Central memory CD8-positive, alpha-beta T cell (primary cell): ENCODE measurements at regions not wholly inside any gene's neighbourhood (a gene's known extent, or its start where the extent isn't known, plus 50 kb on each side); places are given as distances from the start of the nearest gene placed in this dataset.
"Not testable (repeated sequence)": the region's sequence is repeated elsewhere in the genome, so short reads cannot be mapped to it uniquely, and the experiment has no call there.

Experiments
- ATAC-seq: fragments of 150-1000 bp; cut with Tn5 transposase; replicated peaks from 2 replicates; pipeline ENCODE4 v1.10.0; 2022; ENCODE audit warnings: mild to moderate bottlenecking, moderate FRiP score, moderate number of reproducible peaks; ENCODE audit not compliant: poor library complexity, severe bottlenecking; ENCODE audit errors: extremely low read depth
- DNase-seq, 2 donors: peaks; one replicate each; pipeline ENCODE4 v3.0.0; 2021; ENCODE audit warnings: low spot score in 2 of 2
- H3K27ac Mint-ChIP-seq: one replicate; pipeline ENCODE4 v1.8.0; 2022; ENCODE audit warnings: low read depth, mild to moderate bottlenecking, moderate library complexity, mixed read lengths
- H3K27me3 Mint-ChIP-seq: one replicate; pipeline ENCODE4 v1.8.0; 2022; ENCODE audit warnings: mixed read lengths
- H3K36me3 Mint-ChIP-seq: one replicate; pipeline ENCODE4 v1.8.0; 2022; ENCODE audit warnings: mild to moderate bottlenecking, moderate library complexity, mixed read lengths; ENCODE audit not compliant: insufficient read depth
- H3K4me1 Mint-ChIP-seq: one replicate; pipeline ENCODE4 v1.8.0; 2022; ENCODE audit warnings: mixed read lengths
- H3K4me3 Mint-ChIP-seq: one replicate; pipeline ENCODE4 v1.8.0; 2022; ENCODE audit warnings: mild to moderate bottlenecking, moderate library complexity, mixed read lengths
- H3K9me3 Mint-ChIP-seq: one replicate; pipeline ENCODE4 v1.8.0; 2022; ENCODE audit warnings: mixed read lengths

DNA sequence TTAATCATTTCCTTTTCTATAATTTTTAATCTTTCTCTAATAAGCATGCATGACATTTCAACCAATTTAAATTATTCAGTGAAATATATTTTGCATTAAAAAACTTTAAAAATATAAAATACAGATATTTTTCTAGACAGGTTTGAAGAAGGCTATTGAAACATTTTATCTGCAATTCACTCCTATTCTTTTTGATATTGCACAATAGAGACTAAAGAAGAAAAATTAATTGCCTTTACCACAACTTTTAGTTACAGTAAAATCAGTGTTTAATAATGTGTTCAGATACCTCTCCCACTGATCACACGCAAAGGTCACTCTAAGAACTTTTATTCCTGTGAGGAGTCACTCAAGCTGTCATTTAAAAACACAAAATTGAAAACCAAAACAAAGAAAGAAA, 1416.7 kb downstream of the FSCB start:
- H3K4me1 Mint-ChIP-seq: no peaks in the 10 kb centered on the region
- H3K27ac Mint-ChIP-seq: no peak overlapping the region
- H3K9me3 Mint-ChIP-seq: peaks cover 17% of the 10 kb centered on the region
- no peak for DNase-seq
- no peak overlapping the region for H3K4me3 Mint-ChIP-seq
- no peaks in the 10 kb centered on the region for H3K27me3 Mint-ChIP-seq
- no peak for ATAC-seq
- no peaks in the 10 kb centered on the region for H3K36me3 Mint-ChIP-seq

DNA sequence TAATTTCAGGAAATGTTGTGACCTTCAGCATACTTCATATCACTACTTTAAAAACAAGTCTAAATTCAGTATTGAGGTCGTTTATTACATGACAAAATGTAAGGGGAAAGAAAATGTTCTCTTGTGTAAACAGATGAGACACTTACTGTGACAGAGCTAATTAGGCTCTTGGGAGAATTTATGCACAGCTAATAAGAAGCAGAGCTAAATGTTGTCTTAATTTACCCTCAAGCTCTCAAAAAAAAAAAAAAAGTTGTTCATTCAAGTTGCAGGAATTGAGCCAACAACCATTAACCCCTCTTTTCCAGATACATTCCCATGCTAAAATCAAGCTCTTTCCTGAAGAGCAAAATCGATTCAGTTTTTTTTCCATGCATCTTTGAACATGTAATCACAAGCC, 1419.4 kb downstream of the FSCB start:
- Mint-ChIP-seq H3K4me3 (no peak overlapping the region), H3K27ac (no peak overlapping the region), H3K27me3 (no peaks in the 10 kb centered on the region), H3K4me1 (no peaks in the 10 kb centered on the region), H3K9me3 (peaks cover 16% of the 10 kb centered on the region), H3K36me3 (no peaks in the 10 kb centered on the region)
- ATAC-seq (no peak), DNase-seq (no peak)

DNA sequence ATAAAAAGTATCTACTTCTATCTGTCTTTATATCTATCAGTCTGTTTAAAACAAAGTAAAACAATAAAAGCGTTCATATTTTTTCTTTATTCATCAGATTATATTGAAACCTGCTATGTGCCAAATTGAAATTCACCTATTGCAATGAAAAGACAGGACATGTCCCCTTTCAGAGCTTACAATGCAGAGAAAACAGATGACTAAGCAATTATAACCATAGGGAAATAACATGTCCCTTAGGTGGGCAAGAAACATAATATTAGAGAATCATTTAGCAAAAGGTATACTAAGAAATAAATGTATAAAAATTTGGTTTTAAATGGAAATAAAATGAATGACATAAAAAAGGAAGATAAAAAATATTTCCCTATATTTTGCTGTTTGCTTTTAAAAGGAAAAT, 1421.3 kb downstream of the FSCB start:
- Mint-ChIP-seq H3K9me3 (peaks cover 16% of the 10 kb centered on the region), H3K27me3 (no peaks in the 10 kb centered on the region), H3K27ac (no peak overlapping the region), H3K4me1 (no peaks in the 10 kb centered on the region), H3K36me3 (no peaks in the 10 kb centered on the region), H3K4me3 (no peak overlapping the region)
- DNase-seq: no peak
- ATAC-seq: no peak

DNA sequence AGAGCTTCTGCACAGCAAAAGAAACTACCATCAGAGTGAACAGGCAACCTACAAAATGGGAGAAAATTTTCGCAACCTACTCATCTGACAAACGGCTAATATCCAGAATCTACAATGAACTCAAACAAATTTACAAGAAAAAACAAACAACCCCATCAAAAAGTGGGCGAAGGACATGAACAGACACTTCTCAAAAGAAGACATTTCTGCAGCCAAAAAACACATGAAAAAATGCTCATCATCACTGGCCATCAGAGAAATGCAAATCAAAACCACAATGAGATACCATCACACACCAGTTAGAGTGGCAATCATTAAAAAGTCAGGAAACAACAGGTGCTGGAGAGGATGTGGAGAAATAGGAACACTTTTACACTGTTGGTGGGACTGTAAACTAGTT, 1439.7 kb downstream of the FSCB start:
- H3K27me3 Mint-ChIP-seq, H3K36me3 Mint-ChIP-seq, ATAC-seq, H3K9me3 Mint-ChIP-seq, H3K4me1 Mint-ChIP-seq, H3K4me3 Mint-ChIP-seq, DNase-seq, H3K27ac Mint-ChIP-seq: not testable (repeated sequence)

DNA sequence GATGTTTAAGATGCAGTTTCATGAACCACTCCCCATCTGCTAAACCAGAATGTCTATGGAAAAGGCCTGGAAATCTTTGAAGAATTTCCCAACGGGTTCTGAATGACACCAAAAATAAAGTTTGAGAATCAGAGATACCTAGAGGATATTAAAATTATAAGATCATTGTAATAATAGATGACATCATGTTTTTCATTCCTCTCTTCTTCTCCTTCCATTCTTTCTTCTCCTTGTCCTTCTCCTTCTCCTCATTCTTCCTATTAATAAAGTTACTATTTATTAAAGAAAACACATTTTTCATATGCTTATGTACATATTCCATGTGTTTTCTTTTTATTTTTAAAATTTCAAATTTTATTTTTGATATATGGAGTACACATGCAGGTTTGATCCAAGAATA, 1449.4 kb downstream of the LRFN5 start:
- no peak overlapping the region for H3K4me3 Mint-ChIP-seq
- H3K4me1 Mint-ChIP-seq: no peaks in the 10 kb centered on the region
- H3K27me3 Mint-ChIP-seq: no peaks in the 10 kb centered on the region
- H3K9me3 Mint-ChIP-seq: peaks cover 22% of the 10 kb centered on the region
- no peaks in the 10 kb centered on the region for H3K36me3 Mint-ChIP-seq
- ATAC-seq: no peak
- no peak for DNase-seq
- H3K27ac Mint-ChIP-seq: no peak overlapping the region

DNA sequence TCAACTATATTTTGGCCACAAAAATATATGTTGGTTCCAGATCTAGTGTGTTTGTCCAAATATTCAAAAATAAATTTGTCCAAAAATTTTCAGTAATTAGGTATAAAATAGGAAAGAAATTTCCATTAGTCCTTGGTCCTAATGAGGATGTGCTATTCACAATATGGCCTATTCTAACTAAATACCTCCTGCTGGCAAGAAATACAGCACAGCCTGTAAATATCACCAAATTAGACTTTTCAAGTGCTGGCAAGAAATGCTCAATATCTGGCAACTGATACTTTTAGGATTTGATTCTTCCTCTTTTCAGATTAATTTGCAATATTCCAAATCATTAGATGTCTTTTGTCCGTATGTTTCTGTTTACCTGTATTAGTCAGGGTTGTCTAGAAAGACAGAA, 1446.2 kb downstream of the LRFN5 start:
- Mint-ChIP-seq H3K9me3 (peaks cover 9% of the 10 kb centered on the region), H3K4me1 (no peaks in the 10 kb centered on the region), H3K36me3 (no peaks in the 10 kb centered on the region), H3K27me3 (no peaks in the 10 kb centered on the region), H3K4me3 (no peak overlapping the region), H3K27ac (no peak overlapping the region)
- ATAC-seq: no peak
- no peak for DNase-seq

DNA sequence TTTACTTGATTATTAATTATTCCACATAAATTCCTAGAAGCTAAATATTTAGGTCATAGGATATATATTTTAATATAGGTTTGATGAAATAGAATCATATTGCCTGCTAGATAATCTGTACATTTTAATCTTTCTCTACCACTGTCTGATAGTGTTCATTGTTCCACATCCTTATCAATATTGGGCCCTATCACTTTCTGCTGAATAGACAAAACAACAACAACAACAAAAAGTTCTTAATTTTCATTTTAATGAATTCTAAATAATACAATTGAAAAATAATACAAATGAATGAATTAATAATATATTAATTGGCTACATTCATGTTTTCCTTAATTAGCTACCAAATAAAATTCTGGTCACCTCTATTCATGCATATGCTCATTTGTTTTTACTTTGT, 1437.2 kb downstream of the LRFN5 start:
- DNase-seq: no peak
- Mint-ChIP-seq H3K36me3 (no peaks in the 10 kb centered on the region), H3K27me3 (no peaks in the 10 kb centered on the region), H3K27ac (no peak overlapping the region), H3K4me1 (no peaks in the 10 kb centered on the region), H3K9me3 (peaks cover 7% of the 10 kb centered on the region), H3K4me3 (no peak overlapping the region)
- ATAC-seq: no peak

DNA sequence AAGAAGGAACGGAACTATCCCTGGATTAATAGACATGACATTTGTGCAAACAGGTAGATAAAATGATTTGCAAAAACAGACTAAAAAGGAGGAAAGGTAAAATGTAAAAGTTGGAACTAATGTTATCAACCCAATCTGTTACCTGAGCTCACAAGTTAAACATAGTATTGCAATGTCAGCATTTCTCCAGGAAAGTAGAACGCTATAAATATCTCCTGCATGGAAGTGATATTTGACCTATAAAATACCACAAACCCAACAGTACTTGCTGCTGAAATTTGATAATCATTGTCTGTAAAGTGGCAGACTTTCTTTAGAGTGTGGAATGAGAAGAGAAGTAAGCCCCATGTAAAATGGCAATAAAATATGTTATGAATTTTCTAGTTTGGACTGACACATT, 1435.7 kb downstream of the LRFN5 start:
- Mint-ChIP-seq H3K27me3 (no peaks in the 10 kb centered on the region), H3K36me3 (no peaks in the 10 kb centered on the region), H3K4me1 (no peaks in the 10 kb centered on the region), H3K27ac (no peak overlapping the region), H3K4me3 (no peak overlapping the region), H3K9me3 (peaks cover 7% of the 10 kb centered on the region)
- no peak for ATAC-seq
- DNase-seq: no peak

DNA sequence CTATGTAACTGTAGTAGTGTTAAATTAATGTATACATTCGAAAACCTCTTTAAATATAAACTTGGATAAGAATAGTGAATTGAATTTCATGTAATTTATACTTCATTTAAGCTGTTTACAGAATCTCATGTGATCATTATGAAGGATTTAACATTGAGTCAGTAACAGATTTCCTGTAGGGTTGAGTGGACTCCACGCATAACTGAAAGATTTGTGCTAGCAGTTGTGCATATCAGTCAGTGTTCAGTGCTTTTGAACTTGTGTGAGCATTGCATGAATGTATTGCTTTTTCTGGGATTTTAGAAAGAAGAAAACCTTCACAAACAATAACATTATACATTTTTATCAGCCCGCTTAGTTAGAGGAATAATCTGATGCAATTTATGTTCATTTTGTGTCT, 1435.3 kb downstream of the LRFN5 start:
- Mint-ChIP-seq H3K9me3 (peaks cover 3% of the 10 kb centered on the region), H3K4me1 (no peaks in the 10 kb centered on the region), H3K4me3 (no peak overlapping the region), H3K36me3 (no peaks in the 10 kb centered on the region), H3K27me3 (no peaks in the 10 kb centered on the region), H3K27ac (no peak overlapping the region)
- DNase-seq (no peak), ATAC-seq (no peak)

DNA sequence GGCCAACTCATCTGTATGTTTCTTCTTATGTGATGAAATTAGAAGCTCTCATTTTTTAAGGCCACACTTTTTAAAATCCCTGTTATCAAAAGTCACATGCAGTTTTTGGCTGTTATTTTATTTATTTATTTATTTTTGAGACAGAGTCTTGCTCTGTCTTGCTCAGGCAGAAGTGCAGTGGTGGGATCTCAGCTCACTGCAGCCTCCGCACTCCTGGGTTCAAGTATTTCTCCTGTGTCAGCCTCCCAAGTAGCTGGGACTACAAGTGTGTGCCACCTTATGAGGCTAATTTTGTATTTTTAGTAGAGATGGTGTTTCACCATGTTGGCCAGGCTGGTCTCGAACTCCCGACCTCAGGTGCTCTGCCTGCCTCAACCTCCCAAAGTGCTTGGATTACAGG, 1434.5 kb downstream of the LRFN5 start:
- Mint-ChIP-seq H3K27me3 (no peaks in the 10 kb centered on the region), H3K36me3 (no peaks in the 10 kb centered on the region), H3K4me1 (no peaks in the 10 kb centered on the region), H3K4me3 (no peak overlapping the region), H3K9me3 (no peaks in the 10 kb centered on the region), H3K27ac (no peak overlapping the region)
- DNase-seq (no peak), ATAC-seq (no peak)

DNA sequence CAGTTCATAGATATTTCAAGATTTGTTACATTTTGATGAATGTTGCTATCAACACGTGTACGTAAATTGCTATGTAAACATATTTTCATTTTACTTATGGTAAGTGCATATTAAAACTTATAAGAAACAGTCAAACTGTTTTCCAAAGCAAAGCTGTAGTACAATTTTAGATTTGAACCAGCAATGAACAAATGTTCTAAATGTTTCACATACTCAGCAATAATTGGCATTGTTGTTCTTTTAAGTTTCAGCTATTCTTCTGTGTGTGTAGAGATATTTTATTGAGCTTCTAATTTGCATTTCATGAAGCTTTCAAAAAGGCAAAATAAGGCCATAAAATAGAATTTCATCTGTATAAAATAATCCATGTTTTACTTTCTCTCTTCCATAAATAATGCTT, 1433.2 kb downstream of the LRFN5 start:
- ATAC-seq (no peak), DNase-seq (no peak)
- H3K9me3 Mint-ChIP-seq: no peaks in the 10 kb centered on the region
- H3K4me3 Mint-ChIP-seq: no peak overlapping the region
- H3K27ac Mint-ChIP-seq: no peak overlapping the region
- no peaks in the 10 kb centered on the region for H3K4me1 Mint-ChIP-seq
- no peaks in the 10 kb centered on the region for H3K36me3 Mint-ChIP-seq
- no peaks in the 10 kb centered on the region for H3K27me3 Mint-ChIP-seq

DNA sequence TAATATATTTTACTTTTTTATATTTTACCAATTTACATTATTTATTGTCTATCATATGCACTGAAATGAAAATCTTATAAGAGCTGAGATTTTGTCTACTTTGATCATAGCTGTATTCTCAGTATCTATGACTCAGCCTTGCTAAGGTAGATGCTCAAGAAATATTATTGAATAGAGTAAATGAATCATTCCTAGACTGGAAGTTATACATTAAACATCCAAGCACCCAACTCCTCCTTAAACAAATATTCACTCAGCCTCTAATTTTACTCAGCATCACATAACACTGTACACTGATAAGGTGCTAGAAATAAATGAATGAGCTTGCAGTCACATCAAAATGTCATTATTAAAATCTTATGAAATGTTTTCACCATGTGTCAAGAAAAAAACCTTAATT, 1424.9 kb downstream of the LRFN5 start:
- Mint-ChIP-seq H3K27me3 (no peaks in the 10 kb centered on the region), H3K9me3 (peaks cover 6% of the 10 kb centered on the region), H3K36me3 (no peaks in the 10 kb centered on the region), H3K27ac (no peak overlapping the region), H3K4me3 (no peak overlapping the region), H3K4me1 (no peaks in the 10 kb centered on the region)
- DNase-seq: no peak
- ATAC-seq: no peak

DNA sequence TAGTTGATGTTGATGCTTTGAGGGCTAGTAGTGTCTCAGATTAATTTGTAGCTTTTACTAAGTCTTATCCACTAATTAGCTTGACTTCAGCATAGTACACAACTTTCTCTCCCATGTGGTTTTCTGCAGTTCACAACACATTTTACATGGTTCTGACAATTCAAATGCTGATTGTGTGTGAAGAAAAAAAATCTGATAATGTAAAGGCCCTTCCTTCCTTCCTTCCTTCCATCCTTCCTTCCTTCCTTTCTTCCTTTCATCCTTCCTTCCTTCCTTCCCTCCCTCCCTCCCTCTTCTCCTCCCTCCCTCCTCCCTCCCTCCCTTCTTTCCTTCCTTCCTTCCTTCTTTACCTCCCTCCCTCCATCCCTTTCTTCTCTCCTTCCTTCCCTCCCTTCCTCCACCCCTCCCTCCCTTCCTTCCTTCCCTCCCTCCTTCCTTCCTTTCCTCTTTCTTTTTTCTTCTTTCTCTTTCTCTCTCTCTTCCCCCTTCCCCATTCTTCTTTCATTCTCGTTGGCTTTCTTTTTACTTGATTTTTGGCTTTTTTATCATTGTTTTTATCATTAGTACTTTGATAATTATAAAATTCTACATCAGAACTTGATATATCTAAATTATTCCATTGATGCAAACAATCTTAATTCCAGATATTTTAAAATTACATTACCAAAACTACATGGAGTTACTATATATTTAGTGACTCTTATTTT, 1415.6 kb downstream of the LRFN5 start:
- no peak for ATAC-seq
- peaks cover 21% of the 10 kb centered on the region for H3K9me3 Mint-ChIP-seq
- no peak for DNase-seq

DNA sequence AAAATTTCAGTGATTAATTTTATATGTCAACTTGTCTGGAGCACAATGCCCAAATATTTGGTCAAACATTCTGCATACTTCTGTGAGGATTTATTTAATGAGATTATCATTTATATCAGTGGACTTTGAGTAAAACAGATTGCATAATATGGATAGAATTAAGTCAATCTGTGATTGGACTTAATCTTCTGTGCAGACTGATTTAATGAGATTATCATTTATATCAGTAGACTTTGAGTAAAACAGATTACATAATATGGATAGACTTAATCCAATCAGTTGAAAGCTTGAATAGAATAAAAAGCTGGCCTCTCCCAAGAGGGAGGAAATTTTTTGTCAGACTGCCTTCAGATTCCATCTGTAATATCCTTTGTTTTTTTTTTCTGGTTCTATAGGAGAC, 1413.2 kb downstream of the LRFN5 start:
- no peaks in the 10 kb centered on the region for H3K27me3 Mint-ChIP-seq
- H3K4me1 Mint-ChIP-seq: no peaks in the 10 kb centered on the region
- H3K36me3 Mint-ChIP-seq: no peaks in the 10 kb centered on the region
- peaks cover 15% of the 10 kb centered on the region for H3K9me3 Mint-ChIP-seq
- H3K27ac Mint-ChIP-seq: no peak overlapping the region
- DNase-seq (no peak), ATAC-seq (no peak)
- no peak overlapping the region for H3K4me3 Mint-ChIP-seq

More for the DNA sequence above, 1415.6 kb downstream of the LRFN5 start:
- H3K36me3 Mint-ChIP-seq: no peaks in the 10 kb centered on the region
- H3K4me3 Mint-ChIP-seq: no peak overlapping the region
- H3K4me1 Mint-ChIP-seq: no peaks in the 10 kb centered on the region
- no peak overlapping the region for H3K27ac Mint-ChIP-seq
- H3K27me3 Mint-ChIP-seq: no peaks in the 10 kb centered on the region
